ENCODE measurements at regions not wholly inside any gene's neighbourhood (a gene's known extent, or its start where the extent isn't known, plus 50 kb on each side); places are given as distances from the start of the nearest gene placed in this dataset.

DNA sequence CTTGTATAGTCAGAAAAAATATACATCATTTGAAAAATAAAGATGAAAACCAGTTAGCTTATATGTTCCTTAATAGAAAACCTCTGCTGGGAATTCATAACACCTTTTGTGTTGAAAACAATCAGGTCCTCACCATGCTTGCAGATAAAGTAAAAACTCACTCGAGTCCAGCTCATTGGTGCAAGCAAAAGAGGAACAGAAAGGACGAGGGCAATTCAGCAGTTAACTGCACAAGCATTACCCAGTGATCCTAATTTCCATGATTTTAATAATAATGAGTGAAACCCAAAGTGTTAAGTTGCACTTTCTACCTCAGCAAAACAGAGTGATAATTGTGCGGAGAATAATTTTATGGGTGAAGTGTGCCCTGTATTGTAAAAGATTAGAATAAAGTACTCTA is 839.9 kb downstream of the BCL11A start:
- no peak for DNase-seq (ENCODE audit: low read depth in 2 of 3, low spot score in 2 of 3)

- DNase-seq (ENCODE audit: low read depth in 2 of 3, low spot score in 2 of 3) = no peak
Measured at GRCh38 chr2:59711121-59711520, 842.3 kb downstream of the BCL11A start.

GRCh38 chr2:59706729-59707128 is 846.7 kb downstream of the BCL11A start:
- DNase-seq (ENCODE audit: low read depth in 2 of 3, low spot score in 2 of 3) = no peak

DNA sequence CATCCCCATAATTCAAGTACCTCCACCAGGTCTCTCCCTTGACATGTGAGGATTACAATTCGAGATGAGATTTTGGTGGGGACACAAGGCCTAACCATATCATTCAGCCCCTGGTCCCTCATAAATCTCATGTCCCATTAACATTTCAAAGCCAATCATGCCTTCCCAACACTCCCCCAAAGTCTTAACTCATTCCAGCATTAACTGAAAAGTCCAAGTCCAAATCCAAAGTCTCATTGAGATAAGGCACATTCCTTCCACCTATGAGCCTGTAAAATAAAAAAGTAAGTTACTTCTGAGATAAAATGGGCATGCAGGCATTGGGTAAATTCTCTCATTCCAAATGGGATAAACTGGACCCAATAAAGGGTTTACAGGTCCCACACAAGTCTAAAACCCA is 849.7 kb downstream of the BCL11A start:
- no peak for DNase-seq (ENCODE audit: low read depth in 2 of 3, low spot score in 2 of 3)

DNA sequence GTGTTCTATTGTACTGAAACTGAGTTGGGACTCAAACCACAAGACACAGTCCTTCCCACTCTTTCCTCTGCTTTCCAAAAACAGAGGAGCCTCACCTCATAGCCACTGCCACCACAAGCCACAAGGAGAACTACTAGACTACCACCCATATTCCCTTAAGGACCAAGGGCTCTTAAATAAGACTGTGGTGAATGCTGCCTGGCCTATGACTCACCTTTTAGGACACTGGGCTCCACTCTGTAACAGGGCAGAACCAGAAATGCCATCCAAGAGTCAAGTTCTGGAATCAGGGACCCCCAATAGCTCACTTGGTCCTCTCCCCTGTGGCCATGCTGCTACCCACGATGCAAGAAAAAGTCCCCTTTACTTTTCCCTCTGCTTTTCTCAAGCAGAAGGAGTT is 851.4 kb downstream of the BCL11A start:
- DNase-seq (ENCODE audit: low read depth in 2 of 3, low spot score in 2 of 3) = no peak

GRCh38 chr2:59701271-59701994 is 852.0 kb downstream of the BCL11A start:
- DNase-seq (ENCODE audit: low read depth in 2 of 3, low spot score in 2 of 3) = no peak

DNA sequence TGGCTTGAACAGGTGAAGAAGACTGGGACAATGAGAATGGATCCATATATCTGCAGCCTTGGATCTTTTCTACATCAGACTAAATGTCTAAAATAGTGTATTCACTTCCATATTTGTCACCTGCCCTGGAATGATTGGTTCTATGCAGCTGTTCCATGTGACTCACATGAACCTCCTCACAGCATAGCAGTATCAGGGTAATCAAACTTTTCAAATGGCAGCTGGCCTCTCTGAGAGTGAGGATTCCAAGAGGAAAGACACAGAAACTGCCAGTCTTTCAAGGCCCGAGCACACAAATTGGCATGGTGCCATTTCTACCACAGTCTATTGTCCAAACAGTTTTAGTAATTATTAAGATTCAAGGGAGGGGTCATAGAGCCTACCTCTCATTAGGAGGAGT is 859.3 kb downstream of the BCL11A start:
- DNase-seq (ENCODE audit: low read depth in 2 of 3, low spot score in 2 of 3) = no peak

DNA sequence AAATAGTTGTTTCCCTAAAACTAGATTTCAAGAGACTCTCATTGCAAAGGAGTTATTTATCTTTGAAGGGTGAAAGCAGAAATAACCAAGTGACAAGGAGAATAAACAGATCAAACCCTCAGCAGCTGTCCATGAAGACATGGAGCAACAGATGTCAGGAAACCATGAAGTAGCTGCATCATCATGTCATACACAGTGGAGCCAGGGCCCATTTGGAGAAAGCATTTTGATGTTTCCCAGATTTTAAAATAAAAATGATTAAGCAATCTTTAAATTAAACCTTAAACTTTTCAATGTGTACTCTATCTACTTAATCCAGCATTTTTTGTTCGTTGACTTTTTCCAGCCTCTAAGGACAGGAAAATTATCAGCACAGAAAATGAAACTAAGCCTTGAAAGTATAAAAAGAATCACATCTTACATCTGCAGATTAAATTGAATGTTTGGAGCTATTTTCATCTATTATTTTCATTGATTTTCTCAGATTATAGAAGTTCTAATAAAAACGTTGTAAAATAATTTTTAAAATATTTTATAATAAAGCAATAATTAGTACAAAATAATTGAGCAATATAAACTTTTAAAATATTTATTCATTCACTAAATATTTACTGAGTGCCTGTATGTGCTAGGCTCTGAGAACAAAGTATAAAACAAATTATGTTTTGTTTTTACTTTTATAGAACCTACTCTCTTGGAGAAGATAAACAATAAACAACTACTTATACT is 860.1 kb downstream of the BCL11A start:
- peak in 1 of 3 donors; percentile 52 for DNase-seq (ENCODE audit: low read depth in 2 of 3, low spot score in 2 of 3)

DNA sequence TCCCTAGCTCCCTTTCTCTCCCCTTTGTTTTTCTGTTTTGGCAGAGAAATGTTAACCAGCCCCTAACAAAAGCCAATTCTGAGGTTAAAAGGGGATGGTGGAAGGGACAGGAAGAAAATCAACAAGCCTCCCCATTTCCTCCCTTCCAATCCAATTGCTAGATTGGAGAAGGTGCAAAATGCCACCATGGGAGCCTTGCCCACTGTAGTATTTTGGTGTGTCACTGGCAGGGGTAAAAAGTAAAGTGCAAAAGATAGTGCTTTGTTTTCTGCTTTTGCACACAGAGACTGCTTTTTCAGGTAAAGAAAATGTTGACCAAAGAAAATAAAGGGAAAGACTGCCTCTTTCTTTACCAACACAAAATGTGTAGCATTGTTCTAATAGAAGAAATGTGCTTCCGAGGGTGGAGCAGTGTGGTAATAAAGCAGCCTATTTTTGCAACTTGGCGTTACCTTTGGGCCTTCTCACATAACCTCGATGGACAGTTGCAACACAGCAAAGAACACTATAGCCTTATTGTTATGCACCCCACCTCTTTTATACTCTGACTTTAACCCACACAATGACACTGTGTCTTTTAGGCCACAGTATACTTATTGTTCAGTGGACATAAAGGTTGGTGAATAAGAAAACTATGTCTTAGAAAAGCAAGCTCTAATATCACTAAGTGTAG is 861.8 kb downstream of the BCL11A start:
- no peak for DNase-seq (ENCODE audit: low read depth in 2 of 3, low spot score in 2 of 3)

- no peak for DNase-seq (ENCODE audit: low read depth in 2 of 3, low spot score in 2 of 3)
Measured at GRCh38 chr2:59690849-59691248, 862.6 kb downstream of the BCL11A start.

DNA sequence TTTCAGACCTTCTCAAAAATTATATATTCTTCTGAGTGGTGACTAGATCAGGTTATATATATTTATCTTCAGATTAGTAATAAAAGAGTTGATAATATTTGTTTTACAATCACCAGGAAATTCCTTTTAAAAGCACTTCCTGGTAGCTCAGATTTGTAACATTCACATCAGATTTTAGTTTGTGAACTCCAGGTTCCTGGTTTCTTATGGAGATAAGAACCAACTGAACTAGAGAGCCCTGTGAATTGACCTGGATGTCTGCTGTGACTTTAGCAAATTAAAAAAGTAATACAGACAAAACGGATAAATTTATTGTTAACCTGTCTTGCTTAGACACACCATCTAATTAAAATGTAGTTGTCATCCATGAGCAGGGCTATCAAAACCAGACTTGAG is 868.7 kb downstream of the BCL11A start:
- DNase-seq (ENCODE audit: low read depth in 2 of 3, low spot score in 2 of 3) = no peak

DNA sequence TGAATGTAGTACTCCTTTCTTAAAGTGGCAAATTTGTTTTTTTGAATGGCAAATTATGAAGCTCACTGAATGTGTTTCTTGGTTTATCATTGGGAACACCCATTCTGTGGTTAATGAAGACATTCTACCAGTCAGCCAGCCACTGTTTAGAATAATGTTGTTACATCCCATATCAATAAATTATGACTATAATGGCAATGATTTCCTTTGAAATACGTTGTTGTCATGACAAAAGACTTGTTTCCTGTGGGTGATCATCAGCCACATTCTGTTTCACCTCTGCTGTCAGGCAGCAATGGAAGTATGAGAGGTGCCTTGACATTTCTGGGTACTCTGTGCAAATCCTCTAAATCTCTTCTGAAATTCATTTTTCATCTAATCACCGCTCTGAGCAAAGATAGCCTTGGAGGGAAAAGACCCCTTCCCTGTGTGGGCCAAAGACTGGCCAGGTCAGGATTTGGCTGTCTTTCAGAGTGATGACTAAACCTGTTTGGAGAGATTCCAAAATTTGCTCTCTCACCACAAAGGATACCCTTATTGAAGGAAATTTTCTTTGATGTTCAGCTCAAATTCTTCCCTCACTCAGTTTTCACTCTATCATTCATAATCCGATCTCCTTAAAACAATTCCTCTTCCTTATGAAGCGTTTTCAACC is 869.2 kb downstream of the BCL11A start:
- peak in 2 of 3 donors; percentile 3 to 27 for DNase-seq (ENCODE audit: low read depth in 2 of 3, low spot score in 2 of 3)

- peak in 1 of 3 donors; percentile 12 for DNase-seq (ENCODE audit: low read depth in 2 of 3, low spot score in 2 of 3)
Measured at GRCh38 chr2:59680863-59681262, 872.6 kb downstream of the BCL11A start.

- DNase-seq (ENCODE audit: low read depth in 2 of 3, low spot score in 2 of 3) = no peak
Measured at GRCh38 chr2:59677158-59677557, 876.3 kb downstream of the BCL11A start.

GRCh38 chr2:59674100-59674499 is 879.4 kb downstream of the BCL11A start:
- no peak for DNase-seq (ENCODE audit: low read depth in 2 of 3, low spot score in 2 of 3)

- DNase-seq (ENCODE audit: low read depth in 2 of 3, low spot score in 2 of 3) = no peak
Measured at GRCh38 chr2:59665021-59665420, 888.4 kb downstream of the BCL11A start.

DNA sequence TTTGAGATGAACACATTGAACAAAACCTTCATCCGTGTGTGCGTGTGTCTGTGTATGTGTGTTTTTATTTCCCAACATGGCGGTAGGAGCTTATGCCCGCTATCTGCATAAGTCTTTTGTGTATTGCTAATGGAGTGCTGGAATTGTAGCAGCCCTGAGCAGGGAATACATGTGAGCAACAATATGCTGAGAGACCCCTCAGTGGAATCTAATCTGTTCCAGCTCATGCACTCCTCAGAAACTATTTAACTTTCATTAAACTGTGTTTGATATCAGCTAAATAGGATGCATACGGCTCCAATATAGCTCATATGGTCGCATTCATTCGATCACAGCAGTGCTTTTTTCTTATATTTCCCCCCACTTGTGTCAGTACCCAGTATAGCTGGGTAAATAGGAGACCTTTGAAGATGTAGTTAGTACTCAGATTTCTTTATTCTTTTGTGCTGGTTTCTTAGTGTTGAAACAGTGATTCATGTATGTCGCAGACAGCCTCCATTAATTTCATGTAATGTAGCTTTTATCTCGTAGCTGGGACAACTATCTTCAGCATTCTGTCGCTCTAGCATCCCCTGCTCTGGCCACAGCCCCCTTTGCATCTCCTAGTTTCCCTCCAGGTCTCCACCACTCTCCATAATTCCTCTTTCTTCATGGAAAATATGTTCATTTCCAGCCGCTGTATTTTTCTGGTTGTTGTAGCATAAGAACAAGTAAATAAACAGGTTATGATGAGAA is 891.2 kb downstream of the BCL11A start:
- no peak for DNase-seq (ENCODE audit: low read depth in 2 of 3, low spot score in 2 of 3)

- no peak for DNase-seq (ENCODE audit: low read depth in 2 of 3, low spot score in 2 of 3)
Measured at GRCh38 chr2:59660262-59660661, 893.2 kb downstream of the BCL11A start.

DNA sequence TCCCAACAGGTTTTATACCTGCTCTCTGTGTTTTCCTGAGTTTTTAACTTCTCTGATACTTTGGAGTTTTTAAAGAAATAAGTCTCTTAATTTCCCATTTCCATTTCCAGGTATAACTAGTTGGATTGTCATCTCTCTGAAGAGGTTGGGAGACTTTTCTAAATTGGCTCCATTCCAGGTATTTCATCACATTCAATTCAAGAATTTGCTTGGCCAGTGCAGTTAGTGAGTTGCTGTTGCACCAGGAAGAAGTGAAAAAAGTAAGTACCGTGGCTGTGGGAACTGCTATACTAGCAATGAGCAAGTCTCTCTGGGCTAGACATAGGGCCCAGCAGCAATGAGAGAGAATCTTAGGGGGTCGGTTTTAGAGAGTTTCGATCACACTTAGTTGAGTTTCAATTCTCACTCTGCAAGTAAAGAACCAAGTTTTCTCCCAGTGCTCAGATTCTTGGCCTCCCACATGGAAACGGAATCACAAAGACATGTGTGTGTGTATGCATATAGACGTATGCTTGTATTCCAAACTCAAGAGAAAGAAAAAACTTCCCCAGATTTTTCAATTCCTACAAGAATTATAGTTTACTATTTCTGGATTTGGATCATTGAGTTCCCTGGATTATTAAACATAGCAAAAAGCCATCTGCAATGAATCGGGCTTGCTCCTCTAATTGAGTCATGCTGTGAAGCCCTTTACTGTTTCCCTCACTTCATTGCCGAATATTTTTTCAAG is 894.4 kb downstream of the BCL11A start:
- DNase-seq (ENCODE audit: low read depth in 2 of 3, low spot score in 2 of 3) = no peak

- no peak for DNase-seq (ENCODE audit: low read depth in 2 of 3, low spot score in 2 of 3)
Measured at GRCh38 chr2:59655809-59656208, 897.6 kb downstream of the BCL11A start.
